ENCODE measurements at regions not wholly inside any gene's neighbourhood (a gene's known extent, or its start where the extent isn't known, plus 50 kb on each side); places are given as distances from the start of the nearest gene placed in this dataset.

DNA sequence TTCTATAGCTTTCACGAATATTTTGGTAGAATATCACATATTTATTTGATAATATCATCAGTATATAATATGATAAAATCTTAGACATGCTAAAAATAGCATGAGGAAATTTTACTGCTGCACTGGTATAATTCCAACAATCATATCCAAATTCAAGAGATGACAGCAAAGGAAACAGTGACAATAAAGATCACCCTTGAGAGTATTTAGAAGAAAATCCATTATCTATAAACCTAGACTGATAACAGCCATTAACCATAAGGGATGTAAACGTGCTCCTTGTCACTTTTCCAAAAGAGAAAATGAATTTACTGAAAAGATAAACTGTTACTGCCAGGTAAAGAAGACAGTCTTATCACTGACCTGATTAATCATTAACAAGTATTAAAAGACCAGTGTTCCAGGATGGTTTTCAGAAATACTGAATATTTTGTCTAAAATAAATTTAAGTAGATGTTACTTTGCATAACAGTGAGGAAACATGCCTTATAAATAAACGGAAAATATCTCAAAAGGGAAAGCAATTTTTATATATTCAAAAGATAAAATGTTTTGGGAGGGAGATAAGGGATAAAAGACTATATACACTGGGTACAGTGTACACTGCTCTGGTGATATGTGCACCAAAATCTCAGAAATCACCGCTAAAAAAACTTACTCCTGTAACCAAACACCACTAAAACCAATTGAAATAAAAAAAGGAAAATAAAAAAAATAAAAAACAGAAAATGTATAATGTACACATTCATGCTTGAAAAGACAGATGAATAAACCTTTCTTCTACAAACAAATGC, 1704.7 kb downstream of the HACE1 start:
- TF ChIP-seq, protein P1, sequence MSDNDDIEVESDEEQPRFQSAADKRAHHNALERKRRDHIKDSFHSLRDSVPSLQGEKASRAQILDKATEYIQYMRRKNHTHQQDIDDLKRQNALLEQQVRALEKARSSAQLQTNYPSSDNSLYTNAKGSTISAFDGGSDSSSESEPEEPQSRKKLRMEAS (IDR thresholded peaks at IDR 0.05; ENCODE audit: low read depth, low read length) = no peak
- TF ChIP-seq, protein P2, sequence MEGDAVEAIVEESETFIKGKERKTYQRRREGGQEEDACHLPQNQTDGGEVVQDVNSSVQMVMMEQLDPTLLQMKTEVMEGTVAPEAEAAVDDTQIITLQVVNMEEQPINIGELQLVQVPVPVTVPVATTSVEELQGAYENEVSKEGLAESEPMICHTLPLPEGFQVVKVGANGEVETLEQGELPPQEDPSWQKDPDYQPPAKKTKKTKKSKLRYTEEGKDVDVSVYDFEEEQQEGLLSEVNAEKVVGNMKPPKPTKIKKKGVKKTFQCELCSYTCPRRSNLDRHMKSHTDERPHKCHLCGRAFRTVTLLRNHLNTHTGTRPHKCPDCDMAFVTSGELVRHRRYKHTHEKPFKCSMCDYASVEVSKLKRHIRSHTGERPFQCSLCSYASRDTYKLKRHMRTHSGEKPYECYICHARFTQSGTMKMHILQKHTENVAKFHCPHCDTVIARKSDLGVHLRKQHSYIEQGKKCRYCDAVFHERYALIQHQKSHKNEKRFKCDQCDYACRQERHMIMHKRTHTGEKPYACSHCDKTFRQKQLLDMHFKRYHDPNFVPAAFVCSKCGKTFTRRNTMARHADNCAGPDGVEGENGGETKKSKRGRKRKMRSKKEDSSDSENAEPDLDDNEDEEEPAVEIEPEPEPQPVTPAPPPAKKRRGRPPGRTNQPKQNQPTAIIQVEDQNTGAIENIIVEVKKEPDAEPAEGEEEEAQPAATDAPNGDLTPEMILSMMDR (IDR thresholded peaks at IDR 0.05 in 2 of 3, conservative IDR thresholded peaks at IDR 0.05 in 1 of 3; ENCODE audit: control insufficient read depth in 2 of 3, extremely low read depth in 1 of 3, insufficient read depth in 1 of 3, low read depth in 3 of 3, low read length in 3 of 3) = no peak
- TF ChIP-seq BACH1 (IDR thresholded peaks at IDR 0.05; ENCODE audit: borderline replicate concordance) = no peak
- no peak for TF ChIP-seq CBX5 (IDR thresholded peaks at IDR 0.05; ENCODE audit: low read depth)
- no peak for TF ChIP-seq NR2C2 (IDR thresholded peaks at IDR 0.05; ENCODE audit: borderline replicate concordance, control insufficient read depth, insufficient read length, low read depth)
